Loucy (cell line): ENCODE measurements at regions not wholly inside any gene's neighbourhood (a gene's known extent, or its start where the extent isn't known, plus 50 kb on each side); places are given as distances from the start of the nearest gene placed in this dataset.

Source experiments
- H2AFZ ChIP-seq: fragments of 200-600 bp; sonication (generic); 2 replicates; pipeline ENCODE4 v1.6.0; 2016; ENCODE audit warnings: antibody characterized with exemption, mild to moderate bottlenecking, low read length, moderate library complexity
- H3F3A ChIP-seq: fragments of 200-600 bp; 2 replicates; pipeline ENCODE4 v1.6.0; 2016; ENCODE audit warnings: antibody characterized with exemption, low read depth, mild to moderate bottlenecking
- H3K27me3 ChIP-seq: fragments of 200-600 bp; sonication (generic); 2 replicates; pipeline ENCODE4 v1.6.1; 2014; ENCODE audit warnings: low read length, mild to moderate bottlenecking; ENCODE audit not compliant: insufficient read depth, poor library complexity, severe bottlenecking
- H3K36me3 ChIP-seq: fragments of 200-600 bp; sonication (generic); 2 replicates; pipeline ENCODE4 v1.6.1; 2016; ENCODE audit warnings: low read length; ENCODE audit not compliant: insufficient read depth
- H3K4me1 ChIP-seq: fragments of 200-600 bp; sonication (generic); 2 replicates; pipeline ENCODE4 v1.5.1; 2014; ENCODE audit warnings: low read length, mild to moderate bottlenecking; ENCODE audit not compliant: insufficient read depth, poor library complexity, severe bottlenecking
- H3K4me2 ChIP-seq: fragments of 200-600 bp; sonication (generic); 2 replicates; pipeline ENCODE4 v1.6.0; 2014; ENCODE audit warnings: antibody characterized with exemption, low read length, low read depth, mild to moderate bottlenecking; ENCODE audit not compliant: poor library complexity, severe bottlenecking
- H3K4me3 ChIP-seq: fragments of 200-600 bp; sonication (generic); 2 replicates; pipeline ENCODE4 v1.5.1; 2014; ENCODE audit warnings: low read length, mild to moderate bottlenecking, mixed read lengths; ENCODE audit not compliant: poor library complexity, severe bottlenecking
- H3K79me2 ChIP-seq: fragments of 200-600 bp; sonication (generic); 2 replicates; pipeline ENCODE4 v1.6.1; 2014; ENCODE audit warnings: low read length; ENCODE audit not compliant: insufficient read depth
- H3K9ac ChIP-seq: fragments of 200-600 bp; sonication (generic); 2 replicates; pipeline ENCODE4 v1.6.0; 2014; ENCODE audit warnings: mild to moderate bottlenecking, low read depth, low read length, moderate library complexity; ENCODE audit not compliant: poor library complexity, severe bottlenecking
- H3K9me2 ChIP-seq: fragments of 200-600 bp; sonication (generic); replicated peaks from 2 replicates; pipeline ENCODE4 v1.6.1; 2016; ENCODE audit warnings: low read depth, low read length, mixed read lengths
- H3K9me3 ChIP-seq: fragments of 200-600 bp; sonication (generic); 2 replicates; pipeline ENCODE4 v1.6.1; 2014; ENCODE audit warnings: mild to moderate bottlenecking, antibody characterized with exemption, low read length, low read depth; ENCODE audit not compliant: insufficient read depth
- H4K20me1 ChIP-seq: fragments of 200-600 bp; sonication (generic); 2 replicates; pipeline ENCODE4 v1.6.0; 2014; ENCODE audit warnings: antibody characterized with exemption, low read length, mild to moderate bottlenecking; ENCODE audit not compliant: insufficient read depth, poor library complexity, severe bottlenecking
- EZH2phosphoT487 ChIP-seq: fragments of 200-600 bp; IDR thresholded peaks from 2 replicates; pipeline ENCODE4 v1.6.1; 2018; ENCODE audit warnings: antibody characterized with exemption, mild to moderate bottlenecking, moderate library complexity, borderline replicate concordance
- TF ChIP-seq, protein P1 (sequence below): fragments of 200-600 bp; sonication (generic); conservative IDR thresholded peaks from 2 replicates; pipeline ENCODE4 v1.5.1; 2014; ENCODE audit warnings: mild to moderate bottlenecking, antibody characterized with exemption, low read length

DNA sequence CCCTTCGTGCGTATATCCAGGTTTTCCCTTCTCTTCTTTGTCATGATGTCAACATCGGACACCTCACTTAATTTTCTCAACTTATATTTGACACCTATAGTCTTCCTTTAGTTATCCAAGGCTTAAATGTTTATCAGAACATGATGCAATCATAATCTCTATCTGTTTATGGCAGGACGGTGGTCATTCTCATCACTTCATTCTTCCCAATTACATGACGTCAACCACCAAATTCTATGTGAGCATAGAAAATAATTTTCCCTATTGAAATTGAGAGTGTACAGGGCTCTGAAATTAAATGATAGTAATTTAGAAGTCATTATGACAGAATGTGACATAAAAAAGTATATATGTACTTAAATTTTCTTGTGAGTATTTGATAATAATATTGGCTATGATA, 345.4 kb downstream of the CDH9 start:
- no peaks in the 10 kb centered on the region for H4K20me1 ChIP-seq
- H3K4me3 ChIP-seq, result no peak overlapping the region
- no peaks in the 10 kb centered on the region for H3K36me3 ChIP-seq
- no peaks in the 10 kb centered on the region for H3K9me2 ChIP-seq
- TF ChIP-seq EZH2phosphoT487, result no peak
- TF ChIP-seq, protein P1, sequence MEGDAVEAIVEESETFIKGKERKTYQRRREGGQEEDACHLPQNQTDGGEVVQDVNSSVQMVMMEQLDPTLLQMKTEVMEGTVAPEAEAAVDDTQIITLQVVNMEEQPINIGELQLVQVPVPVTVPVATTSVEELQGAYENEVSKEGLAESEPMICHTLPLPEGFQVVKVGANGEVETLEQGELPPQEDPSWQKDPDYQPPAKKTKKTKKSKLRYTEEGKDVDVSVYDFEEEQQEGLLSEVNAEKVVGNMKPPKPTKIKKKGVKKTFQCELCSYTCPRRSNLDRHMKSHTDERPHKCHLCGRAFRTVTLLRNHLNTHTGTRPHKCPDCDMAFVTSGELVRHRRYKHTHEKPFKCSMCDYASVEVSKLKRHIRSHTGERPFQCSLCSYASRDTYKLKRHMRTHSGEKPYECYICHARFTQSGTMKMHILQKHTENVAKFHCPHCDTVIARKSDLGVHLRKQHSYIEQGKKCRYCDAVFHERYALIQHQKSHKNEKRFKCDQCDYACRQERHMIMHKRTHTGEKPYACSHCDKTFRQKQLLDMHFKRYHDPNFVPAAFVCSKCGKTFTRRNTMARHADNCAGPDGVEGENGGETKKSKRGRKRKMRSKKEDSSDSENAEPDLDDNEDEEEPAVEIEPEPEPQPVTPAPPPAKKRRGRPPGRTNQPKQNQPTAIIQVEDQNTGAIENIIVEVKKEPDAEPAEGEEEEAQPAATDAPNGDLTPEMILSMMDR, result no peak
- no peaks in the 10 kb centered on the region for H3K27me3 ChIP-seq
- no peaks in the 10 kb centered on the region for H3F3A ChIP-seq
- H2AFZ ChIP-seq, result no peak overlapping the region
- no peak overlapping the region for H3K4me2 ChIP-seq
- no peak overlapping the region for H3K9ac ChIP-seq
- no peaks in the 10 kb centered on the region for H3K79me2 ChIP-seq
- H3K4me1 ChIP-seq, result no peaks in the 10 kb centered on the region
- H3K9me3 ChIP-seq, result no peaks in the 10 kb centered on the region

DNA sequence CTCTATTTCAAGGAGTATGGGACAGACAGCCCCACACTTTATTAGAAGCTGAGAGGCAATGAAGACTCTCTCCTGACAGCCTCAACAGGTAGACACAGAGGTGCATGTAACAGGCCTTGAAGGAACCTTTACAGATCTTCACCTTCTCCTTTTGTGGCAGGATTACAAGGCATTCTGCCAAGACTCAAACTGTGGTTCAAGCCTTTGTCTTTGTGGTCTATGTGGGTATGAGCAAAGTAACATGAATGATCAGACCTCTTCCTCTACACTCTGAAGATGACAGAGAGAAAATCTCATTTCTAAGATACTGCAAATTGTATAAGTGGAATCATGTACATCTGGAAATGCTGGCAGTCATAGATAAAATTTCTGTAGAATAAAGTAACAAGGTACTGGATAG, 346.9 kb downstream of the CDH9 start:
- Histone ChIP-seq H3K27me3 (no peaks in the 10 kb centered on the region), H3K4me3 (no peak overlapping the region), H3K79me2 (no peaks in the 10 kb centered on the region), H2AFZ (no peak overlapping the region), H3K9ac (no peak overlapping the region), H3K9me2 (no peaks in the 10 kb centered on the region), H3K4me1 (no peaks in the 10 kb centered on the region), H3K36me3 (no peaks in the 10 kb centered on the region), H3F3A (no peaks in the 10 kb centered on the region), H3K4me2 (no peak overlapping the region), H3K9me3 (no peaks in the 10 kb centered on the region), H4K20me1 (no peaks in the 10 kb centered on the region)
- TF ChIP-seq, protein P1, result no peak
- no peak for TF ChIP-seq EZH2phosphoT487

DNA sequence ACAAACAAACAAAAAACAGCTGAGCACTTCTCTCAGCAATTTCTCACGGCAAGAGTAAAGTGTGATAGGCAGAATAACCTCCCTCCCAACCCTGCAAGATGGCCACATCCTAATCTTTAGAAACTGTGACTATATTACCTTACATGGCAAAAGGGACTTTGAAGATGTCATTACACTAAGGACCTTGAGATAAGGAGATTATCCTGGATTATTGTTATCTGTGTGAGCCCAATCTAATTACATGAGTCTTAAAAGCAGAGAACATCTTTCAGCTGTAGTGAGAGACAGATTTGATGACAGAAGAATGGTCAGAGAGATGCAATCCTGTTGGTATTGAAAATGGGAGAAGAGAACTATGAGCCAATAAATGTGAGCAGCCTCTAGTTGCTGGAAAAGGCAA, 347.9 kb downstream of the CDH9 start:
- Histone ChIP-seq H2AFZ (no peak overlapping the region), H3K4me3 (no peak overlapping the region), H4K20me1 (no peaks in the 10 kb centered on the region), H3F3A (no peaks in the 10 kb centered on the region), H3K4me2 (no peak overlapping the region), H3K27me3 (no peaks in the 10 kb centered on the region), H3K9me3 (no peaks in the 10 kb centered on the region), H3K79me2 (no peaks in the 10 kb centered on the region), H3K4me1 (no peaks in the 10 kb centered on the region), H3K9me2 (no peaks in the 10 kb centered on the region), H3K36me3 (no peaks in the 10 kb centered on the region), H3K9ac (no peak overlapping the region)
- TF ChIP-seq, protein P1, result no peak
- no peak for TF ChIP-seq EZH2phosphoT487
